ENCODE measurements at regions not wholly inside any gene's neighbourhood (a gene's known extent, or its start where the extent isn't known, plus 50 kb on each side); places are given as distances from the start of the nearest gene placed in this dataset.

DNA sequence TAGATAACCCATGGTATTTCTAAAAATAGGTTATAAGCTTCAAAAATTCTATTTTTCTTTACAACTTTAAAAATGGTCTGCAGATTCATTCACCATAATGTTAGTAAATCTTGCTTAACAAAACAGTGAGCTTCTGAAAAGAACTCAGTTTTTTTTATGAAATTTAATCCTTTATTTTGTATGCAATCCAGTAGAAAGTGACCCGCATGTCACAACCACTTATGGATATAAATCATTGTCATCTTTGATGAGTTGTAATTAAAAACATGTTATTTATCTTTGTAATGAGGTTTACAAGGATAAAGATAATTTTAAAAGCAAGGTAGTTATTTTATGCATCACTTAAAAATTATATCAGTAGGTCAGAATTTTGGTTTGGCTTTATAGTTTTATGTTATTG is 173.5 kb upstream of the SEMA3A start:
- no peaks in the 10 kb centered on the region for H3K36me3 Mint-ChIP-seq (ENCODE audit: low read depth)
- H3K4me3 Mint-ChIP-seq, result no peak overlapping the region
- no peaks in the 10 kb centered on the region for H3K27me3 Mint-ChIP-seq (ENCODE audit: low read depth)
- no peak for DNase-seq (ENCODE audit: low spot score)
- H3K9me3 Mint-ChIP-seq, result no peaks in the 10 kb centered on the region
- H3K4me1 Mint-ChIP-seq (ENCODE audit: low read depth), result no peaks in the 10 kb centered on the region
- H3K27ac Mint-ChIP-seq, result no peak overlapping the region

GRCh38 chr7:84364708-84365107 is 170.1 kb upstream of the SEMA3A start:
- H3K4me1 Mint-ChIP-seq (ENCODE audit: low read depth), result no peaks in the 10 kb centered on the region
- no peaks in the 10 kb centered on the region for H3K9me3 Mint-ChIP-seq
- H3K36me3 Mint-ChIP-seq (ENCODE audit: low read depth), result no peaks in the 10 kb centered on the region
- no peak for DNase-seq (ENCODE audit: low spot score)
- H3K4me3 Mint-ChIP-seq, result no peak overlapping the region
- H3K27me3 Mint-ChIP-seq (ENCODE audit: low read depth), result no peaks in the 10 kb centered on the region
- H3K27ac Mint-ChIP-seq, result no peak overlapping the region

DNA sequence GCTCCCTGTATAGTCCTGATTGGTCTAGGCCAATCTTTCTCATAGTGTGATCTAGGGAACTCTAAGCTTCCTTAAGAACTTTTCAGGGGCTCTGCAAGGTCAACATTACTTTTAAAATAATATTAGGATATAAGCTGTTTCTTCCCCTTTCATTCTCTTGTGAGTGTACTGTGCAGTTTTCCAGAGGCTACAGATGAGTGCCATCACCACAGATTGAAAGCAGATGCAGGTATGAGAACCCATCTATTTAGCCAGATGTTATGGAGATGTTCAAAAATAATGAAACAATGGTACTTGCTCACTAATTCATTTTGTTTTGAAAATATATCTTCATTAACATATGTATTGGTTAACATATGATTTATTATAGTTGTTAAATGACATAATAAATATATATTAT is 169.2 kb upstream of the SEMA3A start:
- no peaks in the 10 kb centered on the region for H3K27me3 Mint-ChIP-seq (ENCODE audit: low read depth)
- no peak for DNase-seq (ENCODE audit: low spot score)
- H3K4me1 Mint-ChIP-seq (ENCODE audit: low read depth), result no peaks in the 10 kb centered on the region
- no peaks in the 10 kb centered on the region for H3K9me3 Mint-ChIP-seq
- no peak overlapping the region for H3K4me3 Mint-ChIP-seq
- no peak overlapping the region for H3K27ac Mint-ChIP-seq
- no peaks in the 10 kb centered on the region for H3K36me3 Mint-ChIP-seq (ENCODE audit: low read depth)

- no peaks in the 10 kb centered on the region for H3K4me1 Mint-ChIP-seq (ENCODE audit: low read depth)
- H3K27me3 Mint-ChIP-seq (ENCODE audit: low read depth), result no peaks in the 10 kb centered on the region
- H3K36me3 Mint-ChIP-seq (ENCODE audit: low read depth), result no peaks in the 10 kb centered on the region
- DNase-seq (ENCODE audit: low spot score), result no peak
- H3K4me3 Mint-ChIP-seq, result no peak overlapping the region
- no peaks in the 10 kb centered on the region for H3K9me3 Mint-ChIP-seq
- no peak overlapping the region for H3K27ac Mint-ChIP-seq
Observed at GRCh38 chr7:84362828-84363227, 168.2 kb upstream of the SEMA3A start.

DNA sequence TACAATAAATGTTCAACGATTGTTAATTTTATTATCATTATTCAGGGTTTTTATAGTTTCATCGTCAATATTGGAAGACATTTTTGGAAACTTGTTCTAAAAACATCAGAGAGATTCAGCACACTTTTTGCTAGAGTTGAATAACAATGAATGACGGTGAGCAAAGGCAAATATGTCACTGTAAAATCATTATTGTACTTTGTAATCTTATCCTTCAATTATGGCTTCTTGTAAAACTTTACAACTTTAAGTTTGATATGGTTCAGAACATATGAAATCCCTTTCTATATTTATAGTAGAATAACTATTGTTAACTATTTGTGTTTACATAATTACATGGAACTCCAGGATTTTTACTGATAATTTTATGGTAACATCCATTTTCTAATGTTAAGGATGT is 167.8 kb upstream of the SEMA3A start:
- Mint-ChIP-seq H3K36me3 (ENCODE audit: low read depth) (no peaks in the 10 kb centered on the region), H3K27me3 (ENCODE audit: low read depth) (no peaks in the 10 kb centered on the region), H3K4me1 (ENCODE audit: low read depth) (no peaks in the 10 kb centered on the region), H3K4me3 (no peak overlapping the region), H3K9me3 (no peaks in the 10 kb centered on the region), H3K27ac (no peak overlapping the region)
- no peak for DNase-seq (ENCODE audit: low spot score)

GRCh38 chr7:84354866-84355265 is 160.3 kb upstream of the SEMA3A start:
- H3K27ac Mint-ChIP-seq, result no peak overlapping the region
- no peaks in the 10 kb centered on the region for H3K9me3 Mint-ChIP-seq
- DNase-seq (ENCODE audit: low spot score), result no peak
- no peak overlapping the region for H3K4me3 Mint-ChIP-seq
- H3K4me1 Mint-ChIP-seq (ENCODE audit: low read depth), result no peaks in the 10 kb centered on the region
- no peaks in the 10 kb centered on the region for H3K36me3 Mint-ChIP-seq (ENCODE audit: low read depth)
- H3K27me3 Mint-ChIP-seq (ENCODE audit: low read depth), result no peaks in the 10 kb centered on the region

DNA sequence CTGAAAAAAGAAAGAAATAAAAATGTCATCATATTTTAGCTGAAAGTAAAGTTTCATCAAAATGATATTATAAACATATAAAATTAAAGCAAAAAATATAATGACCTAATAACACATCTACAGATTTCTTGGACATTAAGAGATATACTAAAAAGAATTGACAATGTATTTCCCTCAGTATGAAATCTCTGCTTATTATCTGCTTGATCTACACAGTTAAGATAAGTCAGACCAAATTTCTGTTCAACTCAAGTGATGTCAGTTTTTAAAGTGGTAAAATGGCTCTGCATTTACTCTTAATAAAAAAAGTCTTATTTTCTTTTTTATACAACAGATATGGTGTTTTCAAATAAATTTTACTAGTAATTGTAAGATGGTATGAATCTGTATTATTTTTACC is 159.4 kb upstream of the SEMA3A start:
- H3K9me3 Mint-ChIP-seq, result no peaks in the 10 kb centered on the region
- no peaks in the 10 kb centered on the region for H3K4me1 Mint-ChIP-seq (ENCODE audit: low read depth)
- H3K27me3 Mint-ChIP-seq (ENCODE audit: low read depth), result no peaks in the 10 kb centered on the region
- no peak overlapping the region for H3K4me3 Mint-ChIP-seq
- no peak for DNase-seq (ENCODE audit: low spot score)
- H3K27ac Mint-ChIP-seq, result no peak overlapping the region
- H3K36me3 Mint-ChIP-seq (ENCODE audit: low read depth), result no peaks in the 10 kb centered on the region

DNA sequence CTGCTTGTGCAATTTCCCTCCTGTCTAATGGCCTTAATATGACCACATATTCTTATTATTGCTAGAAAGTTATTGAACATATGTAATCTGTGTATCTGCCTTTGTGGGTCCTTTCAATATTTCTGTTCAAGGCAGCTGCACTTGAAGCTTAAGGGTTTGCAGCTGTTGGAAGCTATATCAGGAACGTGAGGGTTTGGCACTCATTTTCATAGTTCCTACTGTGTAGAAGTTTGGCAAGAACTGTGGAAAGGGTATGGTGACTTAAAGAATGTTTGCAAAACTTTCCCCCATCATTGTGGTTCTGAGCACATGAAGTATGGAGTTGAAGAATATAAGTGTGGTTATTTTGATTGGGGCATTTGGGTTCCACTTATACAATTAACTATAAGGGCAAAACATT is 144.7 kb upstream of the SEMA3A start:
- no peak overlapping the region for H3K27ac Mint-ChIP-seq
- no peaks in the 10 kb centered on the region for H3K27me3 Mint-ChIP-seq (ENCODE audit: low read depth)

GRCh38 chr7:84337429-84337828 is 142.8 kb upstream of the SEMA3A start:
- Mint-ChIP-seq H3K27ac (no peak overlapping the region), H3K4me3 (no peak overlapping the region), H3K9me3 (no peaks in the 10 kb centered on the region), H3K36me3 (ENCODE audit: low read depth) (no peaks in the 10 kb centered on the region), H3K27me3 (ENCODE audit: low read depth) (no peaks in the 10 kb centered on the region), H3K4me1 (ENCODE audit: low read depth) (no peaks in the 10 kb centered on the region)
- DNase-seq (ENCODE audit: low spot score), result no peak

More for the DNA sequence above, 144.7 kb upstream of the SEMA3A start:
- DNase-seq (ENCODE audit: low spot score), result no peak
- no peaks in the 10 kb centered on the region for H3K4me1 Mint-ChIP-seq (ENCODE audit: low read depth)
- H3K9me3 Mint-ChIP-seq, result no peaks in the 10 kb centered on the region
- no peak overlapping the region for H3K4me3 Mint-ChIP-seq
- no peaks in the 10 kb centered on the region for H3K36me3 Mint-ChIP-seq (ENCODE audit: low read depth)

- H3K27ac Mint-ChIP-seq, result no peak overlapping the region
- H3K36me3 Mint-ChIP-seq (ENCODE audit: low read depth), result no peaks in the 10 kb centered on the region
- no peaks in the 10 kb centered on the region for H3K4me1 Mint-ChIP-seq (ENCODE audit: low read depth)
- DNase-seq (ENCODE audit: low spot score), result no peak
- H3K9me3 Mint-ChIP-seq, result no peaks in the 10 kb centered on the region
- H3K27me3 Mint-ChIP-seq (ENCODE audit: low read depth), result no peaks in the 10 kb centered on the region
- H3K4me3 Mint-ChIP-seq, result no peak overlapping the region
Observed at GRCh38 chr7:84336766-84337165, 142.2 kb upstream of the SEMA3A start.

DNA sequence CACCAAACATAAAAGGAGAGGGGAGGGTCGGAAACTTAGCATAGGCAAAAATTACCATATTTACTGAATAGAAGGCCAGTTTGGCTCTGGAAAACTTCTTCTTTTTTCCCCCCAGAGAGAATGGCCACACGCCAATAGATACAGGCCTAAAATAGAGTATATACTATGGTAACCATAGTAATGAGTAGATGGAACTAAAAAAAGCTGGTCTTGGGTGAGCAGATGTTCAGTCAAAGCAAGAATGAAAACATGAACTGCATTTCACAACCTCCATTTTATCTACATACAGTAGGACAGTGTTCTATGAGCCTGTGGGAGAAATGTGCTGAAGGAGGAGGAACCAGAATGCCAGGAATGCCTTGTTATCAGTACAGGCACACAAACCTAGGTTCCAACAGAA is 141.7 kb upstream of the SEMA3A start:
- Mint-ChIP-seq H3K9me3 (no peaks in the 10 kb centered on the region), H3K36me3 (ENCODE audit: low read depth) (no peaks in the 10 kb centered on the region), H3K4me1 (ENCODE audit: low read depth) (no peaks in the 10 kb centered on the region), H3K27ac (no peak overlapping the region), H3K4me3 (no peak overlapping the region), H3K27me3 (ENCODE audit: low read depth) (no peaks in the 10 kb centered on the region)
- no peak for DNase-seq (ENCODE audit: low spot score)

DNA sequence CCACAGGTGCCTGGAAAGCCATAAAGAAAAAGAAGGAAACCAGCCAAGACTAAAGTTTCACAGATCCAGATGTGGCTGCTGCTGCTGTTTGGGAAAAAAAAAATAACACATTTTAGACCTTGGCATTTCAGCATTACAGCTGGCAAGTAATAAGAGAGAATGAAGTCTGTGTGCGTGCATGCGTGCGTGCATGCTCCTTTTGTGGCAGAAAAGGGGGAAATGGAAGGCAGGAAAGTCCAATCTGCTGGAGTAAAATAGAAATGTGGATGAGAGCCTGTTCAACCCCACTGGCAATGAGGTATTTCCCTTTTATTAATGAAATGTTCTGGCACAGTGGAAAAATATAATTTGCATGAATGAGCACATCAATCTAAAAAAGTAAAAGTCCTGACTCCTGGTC is 137.0 kb upstream of the SEMA3A start:
- Mint-ChIP-seq H3K4me3 (no peak overlapping the region), H3K36me3 (ENCODE audit: low read depth) (no peaks in the 10 kb centered on the region), H3K4me1 (ENCODE audit: low read depth) (no peaks in the 10 kb centered on the region), H3K9me3 (no peaks in the 10 kb centered on the region), H3K27ac (no peak overlapping the region), H3K27me3 (ENCODE audit: low read depth) (no peaks in the 10 kb centered on the region)
- no peak for DNase-seq (ENCODE audit: low spot score)

GRCh38 chr7:84328571-84328970 is 134.0 kb upstream of the SEMA3A start:
- Mint-ChIP-seq H3K36me3 (ENCODE audit: low read depth) (no peaks in the 10 kb centered on the region), H3K4me1 (ENCODE audit: low read depth) (no peaks in the 10 kb centered on the region), H3K27ac (no peak overlapping the region), H3K27me3 (ENCODE audit: low read depth) (no peaks in the 10 kb centered on the region), H3K4me3 (no peak overlapping the region), H3K9me3 (no peaks in the 10 kb centered on the region)
- DNase-seq (ENCODE audit: low spot score), result no peak

DNA sequence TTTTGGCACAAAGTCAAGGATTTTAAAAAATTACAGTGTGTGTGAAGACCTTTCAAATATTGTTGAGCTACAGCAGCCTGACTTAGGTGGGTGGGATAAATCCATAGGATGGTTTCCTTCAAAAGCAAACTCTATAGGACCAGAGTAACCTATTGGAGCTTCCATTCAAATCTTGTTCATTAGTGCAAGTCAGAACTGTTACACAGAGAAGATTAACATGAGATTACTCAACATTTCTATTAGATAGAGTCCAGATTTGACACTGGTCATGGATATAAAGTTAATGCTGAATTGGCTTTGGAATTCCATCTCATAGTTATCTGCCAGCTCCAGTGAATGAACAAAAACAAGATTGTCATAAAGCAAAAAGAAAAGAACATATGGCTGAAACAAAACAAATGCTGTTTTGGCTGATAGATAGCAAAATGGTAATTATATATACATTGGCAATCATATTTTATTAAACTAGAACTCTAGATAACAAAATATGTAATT is 129.6 kb upstream of the SEMA3A start:
- H3K4me1 Mint-ChIP-seq (ENCODE audit: low read depth), result no peaks in the 10 kb centered on the region
- no peaks in the 10 kb centered on the region for H3K36me3 Mint-ChIP-seq (ENCODE audit: low read depth)
- no peak for DNase-seq (ENCODE audit: low spot score)
- no peak overlapping the region for H3K27ac Mint-ChIP-seq
- no peak overlapping the region for H3K4me3 Mint-ChIP-seq
- no peaks in the 10 kb centered on the region for H3K9me3 Mint-ChIP-seq
- H3K27me3 Mint-ChIP-seq (ENCODE audit: low read depth), result no peaks in the 10 kb centered on the region

- Mint-ChIP-seq H3K36me3 (ENCODE audit: low read depth) (no peaks in the 10 kb centered on the region), H3K9me3 (no peaks in the 10 kb centered on the region), H3K4me1 (ENCODE audit: low read depth) (no peaks in the 10 kb centered on the region), H3K27ac (no peak overlapping the region), H3K27me3 (ENCODE audit: low read depth) (no peaks in the 10 kb centered on the region), H3K4me3 (no peak overlapping the region)
- DNase-seq (ENCODE audit: low spot score), result no peak
Observed at GRCh38 chr7:84317536-84317935, 122.9 kb upstream of the SEMA3A start.
